ENCODE measurements at regions not wholly inside any gene's neighbourhood (a gene's known extent, or its start where the extent isn't known, plus 50 kb on each side); places are given as distances from the start of the nearest gene placed in this dataset.

DNA sequence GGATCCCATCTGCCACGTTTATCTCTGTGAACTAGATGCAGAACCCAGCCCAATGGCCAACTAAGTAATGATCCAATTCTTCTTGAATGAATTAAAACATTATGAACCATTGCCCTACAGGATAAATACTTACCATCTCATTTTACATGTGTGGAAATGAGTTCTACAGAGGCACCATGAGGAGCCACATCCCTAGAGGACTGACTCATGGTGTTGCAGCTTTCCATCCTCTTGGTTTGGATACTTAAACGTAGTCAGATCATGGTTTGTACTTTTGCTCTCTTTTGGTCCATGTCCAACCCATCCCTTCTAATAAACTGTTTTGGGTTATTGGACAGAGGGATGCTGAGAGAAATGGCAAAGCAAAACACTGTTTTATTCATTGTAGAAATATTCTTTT lies 484.8 kb downstream of the EBF1 start:
- DNase-seq = no peak
- WGBS (ENCODE audit: insufficient coverage, low coverage, low lambda C conversion rate, missing lambda C conversion rate) = 44% methylated on average over 2 of the region's 2 CpGs
- Histone ChIP-seq H3K36me3 (no peaks in the 10 kb centered on the region), H3K27me3 (no peaks in the 10 kb centered on the region), H3K27ac (no peak overlapping the region), H3K4me1 (peaks cover 0 to 21% (median 2%) of the 10 kb centered on the region in 4 donors), H3K4me3 (no peak overlapping the region), H3K9me3 (no peaks in the 10 kb centered on the region)
- TF ChIP-seq, protein P1, sequence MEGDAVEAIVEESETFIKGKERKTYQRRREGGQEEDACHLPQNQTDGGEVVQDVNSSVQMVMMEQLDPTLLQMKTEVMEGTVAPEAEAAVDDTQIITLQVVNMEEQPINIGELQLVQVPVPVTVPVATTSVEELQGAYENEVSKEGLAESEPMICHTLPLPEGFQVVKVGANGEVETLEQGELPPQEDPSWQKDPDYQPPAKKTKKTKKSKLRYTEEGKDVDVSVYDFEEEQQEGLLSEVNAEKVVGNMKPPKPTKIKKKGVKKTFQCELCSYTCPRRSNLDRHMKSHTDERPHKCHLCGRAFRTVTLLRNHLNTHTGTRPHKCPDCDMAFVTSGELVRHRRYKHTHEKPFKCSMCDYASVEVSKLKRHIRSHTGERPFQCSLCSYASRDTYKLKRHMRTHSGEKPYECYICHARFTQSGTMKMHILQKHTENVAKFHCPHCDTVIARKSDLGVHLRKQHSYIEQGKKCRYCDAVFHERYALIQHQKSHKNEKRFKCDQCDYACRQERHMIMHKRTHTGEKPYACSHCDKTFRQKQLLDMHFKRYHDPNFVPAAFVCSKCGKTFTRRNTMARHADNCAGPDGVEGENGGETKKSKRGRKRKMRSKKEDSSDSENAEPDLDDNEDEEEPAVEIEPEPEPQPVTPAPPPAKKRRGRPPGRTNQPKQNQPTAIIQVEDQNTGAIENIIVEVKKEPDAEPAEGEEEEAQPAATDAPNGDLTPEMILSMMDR (IDR thresholded peaks at IDR 0.05) = no peak
- TF ChIP-seq POLR2A (IDR thresholded peaks at IDR 0.05) = no peak
- ATAC-seq = no peak
- intact Hi-C loops (cut with DNase I) = no loop called here

DNA sequence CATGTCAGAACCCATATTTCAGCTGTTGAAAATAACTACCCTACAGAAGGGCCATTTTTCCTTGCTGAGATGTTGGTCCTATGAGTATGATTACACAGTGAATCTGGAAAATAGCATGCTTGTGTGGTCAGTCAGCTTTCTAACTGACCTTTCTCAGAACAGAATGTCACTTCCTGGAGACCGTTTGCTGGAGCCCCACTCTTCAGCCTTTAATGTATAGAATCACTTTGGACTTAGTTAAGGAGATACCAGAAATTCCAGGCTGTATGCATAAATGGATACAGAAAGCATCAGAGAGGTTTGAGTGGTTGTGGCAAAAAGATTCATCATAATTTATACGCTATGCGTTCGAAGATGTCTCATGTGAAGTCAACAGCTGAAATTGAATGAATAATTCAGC lies 488.1 kb downstream of the EBF1 start:
- no peak overlapping the region for H3K27ac ChIP-seq
- H3K36me3 ChIP-seq = no peaks in the 10 kb centered on the region
- TF ChIP-seq POLR2A (IDR thresholded peaks at IDR 0.05) = no peak
- TF ChIP-seq, protein P1 (IDR thresholded peaks at IDR 0.05) = no peak
- ATAC-seq (no peak), DNase-seq (no peak)
- no peaks in the 10 kb centered on the region for H3K27me3 ChIP-seq
- H3K4me3 ChIP-seq = no peak overlapping the region
- no peaks in the 10 kb centered on the region for H3K4me1 ChIP-seq
- H3K9me3 ChIP-seq = no peaks in the 10 kb centered on the region
- 85% methylated on average over 4 of the region's 4 CpGs for WGBS (ENCODE audit: insufficient coverage, low coverage, low lambda C conversion rate, missing lambda C conversion rate)
- intact Hi-C loops (cut with DNase I) = no loop called here

DNA sequence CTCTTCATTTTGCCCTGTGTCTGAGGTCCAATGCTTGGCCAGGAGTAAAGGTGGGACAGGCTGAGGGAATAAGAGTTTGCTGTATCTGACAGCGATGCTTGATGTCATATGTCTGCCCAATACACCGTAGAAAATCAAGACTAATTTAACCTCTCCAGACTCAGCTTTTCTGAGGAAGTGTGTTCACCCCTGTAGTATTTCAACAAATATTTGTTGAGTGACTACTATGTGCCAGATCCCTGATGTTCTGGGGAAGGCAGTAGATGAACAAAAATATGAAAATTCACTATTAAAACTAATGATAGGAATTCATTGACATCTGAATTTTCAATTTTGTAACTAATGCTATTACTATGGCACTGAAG lies 489.7 kb downstream of the EBF1 start:
- no peak for ATAC-seq
- Histone ChIP-seq H3K27me3 (no peaks in the 10 kb centered on the region), H3K9me3 (no peaks in the 10 kb centered on the region), H3K36me3 (no peaks in the 10 kb centered on the region), H3K27ac (no peak overlapping the region), H3K4me1 (no peaks in the 10 kb centered on the region), H3K4me3 (no peak overlapping the region)
- no peak for DNase-seq
- 94% methylated on average over 2 of the region's 2 CpGs for WGBS (ENCODE audit: insufficient coverage, low coverage, low lambda C conversion rate, missing lambda C conversion rate)
- intact Hi-C loops (cut with DNase I) = no loop called here
- no peak for TF ChIP-seq POLR2A (IDR thresholded peaks at IDR 0.05)
- TF ChIP-seq, protein P1 (IDR thresholded peaks at IDR 0.05) = no peak

DNA sequence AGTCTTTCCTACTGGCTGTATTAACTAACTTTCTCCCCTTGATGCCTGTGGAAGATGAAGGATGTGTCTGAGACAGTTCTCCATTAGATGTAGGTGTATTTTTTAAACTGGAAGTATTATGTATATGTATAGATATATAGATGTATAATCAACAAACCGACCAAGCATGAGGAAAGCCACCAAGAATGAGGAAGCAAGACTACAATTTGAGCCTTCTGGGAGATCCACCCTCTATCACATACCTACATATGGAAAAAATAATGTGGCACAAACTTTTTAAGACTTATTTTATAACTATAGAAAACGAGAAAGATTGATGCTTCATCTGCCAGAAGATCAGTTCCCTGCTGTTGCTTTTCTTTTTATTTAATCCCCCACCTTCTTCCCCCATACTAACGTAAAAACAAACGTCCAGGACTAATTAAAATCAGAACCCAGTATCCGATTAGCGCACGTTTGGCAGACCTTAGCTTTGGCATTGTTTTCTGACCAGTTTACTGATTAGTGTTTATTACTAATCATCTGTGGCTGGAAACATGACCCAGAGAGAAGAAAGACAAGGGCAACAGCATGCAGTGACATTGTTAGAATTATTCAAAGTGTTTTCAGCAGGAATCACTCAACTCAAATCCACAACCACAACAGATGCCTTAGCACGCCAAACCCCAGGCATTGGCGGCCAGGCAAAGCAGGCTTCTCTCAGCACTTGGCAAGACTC lies 490.2 kb downstream of the EBF1 start:
- Histone ChIP-seq H3K27ac (no peak overlapping the region), H3K4me1 (no peaks in the 10 kb centered on the region), H3K9me3 (no peaks in the 10 kb centered on the region), H3K27me3 (no peaks in the 10 kb centered on the region), H3K36me3 (no peaks in the 10 kb centered on the region), H3K4me3 (no peak overlapping the region)
- intact Hi-C loops (cut with DNase I) = no loop called here
- TF ChIP-seq, protein P1 (IDR thresholded peaks at IDR 0.05) = no peak
- TF ChIP-seq POLR2A (IDR thresholded peaks at IDR 0.05) = no peak
- ATAC-seq (no peak), DNase-seq (no peak)
- WGBS (ENCODE audit: insufficient coverage, low coverage, low lambda C conversion rate, missing lambda C conversion rate) = 70% methylated on average over 9 of the region's 9 CpGs
